ENCODE measurements at regions not wholly inside any gene's neighbourhood (a gene's known extent, or its start where the extent isn't known, plus 50 kb on each side); places are given as distances from the start of the nearest gene placed in this dataset.

GRCh38 chr4:115374621-115375020, 261.2 kb upstream of the NDST4 start:
- Mint-ChIP-seq H3K9me3 (peaks cover 2% of the 10 kb centered on the region), H3K4me3 (no peak overlapping the region), H3K27me3 (no peaks in the 10 kb centered on the region), H3K4me1 (ENCODE audit: low read depth) (no peaks in the 10 kb centered on the region), H3K36me3 (ENCODE audit: low read depth) (no peaks in the 10 kb centered on the region), H3K27ac (no peak overlapping the region)
- ATAC-seq (ENCODE audit: poor library complexity) = no peak
- Histone ChIP-seq H3K4me1 (ENCODE audit: insufficient read depth, low read length) (no peaks in the 10 kb centered on the region), H3K27me3 (ENCODE audit: control insufficient read depth in 1 of 2, insufficient read depth in 2 of 2, low read length in 2 of 2) (no peaks in the 10 kb centered on the region), H3K36me3 (ENCODE audit: insufficient read depth, low read length) (no peaks in the 10 kb centered on the region), H3K4me3 (ENCODE audit: low read length) (no peak overlapping the region), H3K27ac (ENCODE audit: low read depth in 1 of 2, low read length in 2 of 2) (no peak overlapping the region), H3K9me3 (ENCODE audit: control insufficient read depth in 1 of 2, insufficient read depth in 1 of 2, low read length in 2 of 2) (no peaks in the 10 kb centered on the region)
- TF ChIP-seq CTCF (IDR thresholded peaks at IDR 0.05) = no peak
- no peak for DNase-seq
- ChIA-PET CTCF (no interaction called here), POLR2A (no interaction called here)
- intact Hi-C loops (cut with DNase I, micrococcal nuclease) = no loop called here

GRCh38 chr4:115370490-115370889, 257.1 kb upstream of the NDST4 start:
- H3K27me3 ChIP-seq (ENCODE audit: control insufficient read depth in 1 of 2, insufficient read depth in 2 of 2, low read length in 2 of 2) = no peaks in the 10 kb centered on the region
- Mint-ChIP-seq H3K36me3 (ENCODE audit: low read depth) (no peaks in the 10 kb centered on the region), H3K27ac (no peak overlapping the region), H3K4me3 (no peak overlapping the region), H3K9me3 (peaks cover 2% of the 10 kb centered on the region), H3K27me3 (no peaks in the 10 kb centered on the region), H3K4me1 (ENCODE audit: low read depth) (no peaks in the 10 kb centered on the region)
- no peak overlapping the region for H3K4me3 ChIP-seq (ENCODE audit: low read length)
- H3K27ac ChIP-seq (ENCODE audit: low read depth in 1 of 2, low read length in 2 of 2) = no peak overlapping the region
- ATAC-seq (ENCODE audit: poor library complexity) = no peak
- peaks cover 0 to 8% of the 10 kb centered on the region in 2 experiments for H3K9me3 ChIP-seq (ENCODE audit: control insufficient read depth in 1 of 2, insufficient read depth in 1 of 2, low read length in 2 of 2)
- H3K4me1 ChIP-seq (ENCODE audit: insufficient read depth, low read length) = no peaks in the 10 kb centered on the region
- intact Hi-C loops (cut with DNase I, micrococcal nuclease) = no loop called here
- POLR2A ChIA-PET = no interaction called here
- H3K36me3 ChIP-seq (ENCODE audit: insufficient read depth, low read length) = no peaks in the 10 kb centered on the region
- TF ChIP-seq CTCF (IDR thresholded peaks at IDR 0.05) = no peak
- CTCF ChIA-PET = no interaction called here
- no peak for DNase-seq

GRCh38 chr4:115370012-115370411, 256.6 kb upstream of the NDST4 start:
- Histone ChIP-seq H3K4me3 (ENCODE audit: low read length) (no peak overlapping the region), H3K4me1 (ENCODE audit: insufficient read depth, low read length) (no peaks in the 10 kb centered on the region), H3K27ac (ENCODE audit: low read depth in 1 of 2, low read length in 2 of 2) (no peak overlapping the region), H3K9me3 (ENCODE audit: control insufficient read depth in 1 of 2, insufficient read depth in 1 of 2, low read length in 2 of 2) (peaks cover 0 to 13% of the 10 kb centered on the region in 2 experiments), H3K27me3 (ENCODE audit: control insufficient read depth in 1 of 2, insufficient read depth in 2 of 2, low read length in 2 of 2) (no peaks in the 10 kb centered on the region), H3K36me3 (ENCODE audit: insufficient read depth, low read length) (no peaks in the 10 kb centered on the region)
- H3K27me3 Mint-ChIP-seq = no peaks in the 10 kb centered on the region
- POLR2A ChIA-PET = no interaction called here
- ATAC-seq (ENCODE audit: poor library complexity) (no peak), DNase-seq (no peak)
- H3K36me3 Mint-ChIP-seq (ENCODE audit: low read depth) = no peaks in the 10 kb centered on the region
- no peak for TF ChIP-seq CTCF (IDR thresholded peaks at IDR 0.05)
- H3K27ac Mint-ChIP-seq = no peak overlapping the region
- intact Hi-C loops (cut with DNase I, micrococcal nuclease) = no loop called here
- no peak overlapping the region for H3K4me3 Mint-ChIP-seq
- H3K9me3 Mint-ChIP-seq = peaks cover 2% of the 10 kb centered on the region
- H3K4me1 Mint-ChIP-seq (ENCODE audit: low read depth) = no peaks in the 10 kb centered on the region
- CTCF ChIA-PET = no interaction called here
